ENCODE measurements at regions not wholly inside any gene's neighbourhood (a gene's known extent, or its start where the extent isn't known, plus 50 kb on each side); places are given as distances from the start of the nearest gene placed in this dataset.

GRCh38 chr1:5643360-5644107 is 348.7 kb downstream of the NPHP4 start:
- intact Hi-C loops (cut with DNase I; ENCODE audit: low total_unique reads) = no loop called here
- ATAC-seq = no peak
- DNase-seq = no peak
- in situ Hi-C loops (cut with MboI; ENCODE audit: low sequenced_read_pairs in 4 of 4) = no loop called here
- TF ChIP-seq CTCF (IDR thresholded peaks at IDR 0.05 in 4 of 5, conservative IDR thresholded peaks at IDR 0.05 in 1 of 5) (no peak), POLR2A (IDR thresholded peaks at IDR 0.05) (no peak)
- Histone ChIP-seq H3K27me3 (no peaks in the 10 kb centered on the region), H3K36me3 (no peaks in the 10 kb centered on the region), H3K27ac (no peak overlapping the region), H3K4me3 (no peak overlapping the region), H3K4me1 (no peaks in the 10 kb centered on the region), H3K9me3 (no peaks in the 10 kb centered on the region)

- H3K36me3 ChIP-seq = no peaks in the 10 kb centered on the region
- H3K9me3 ChIP-seq = no peaks in the 10 kb centered on the region
- in situ Hi-C loops (cut with MboI; ENCODE audit: low sequenced_read_pairs in 4 of 4) = no loop called here
- intact Hi-C loops (cut with DNase I; ENCODE audit: low total_unique reads) = no loop called here
- no peaks in the 10 kb centered on the region for H3K4me1 ChIP-seq
- TF ChIP-seq POLR2A (IDR thresholded peaks at IDR 0.05) (no peak), CTCF (IDR thresholded peaks at IDR 0.05 in 4 of 5, conservative IDR thresholded peaks at IDR 0.05 in 1 of 5) (no peak)
- no peaks in the 10 kb centered on the region for H3K27me3 ChIP-seq
- no peak overlapping the region for H3K4me3 ChIP-seq
- no peak for DNase-seq
- H3K27ac ChIP-seq = no peak overlapping the region
- no peak for ATAC-seq
Measured at GRCh38 chr1:5640845-5641244, 351.4 kb downstream of the NPHP4 start.

GRCh38 chr1:5639106-5639722 is 353.0 kb downstream of the NPHP4 start:
- ATAC-seq (no peak), DNase-seq (no peak)
- TF ChIP-seq CTCF (IDR thresholded peaks at IDR 0.05 in 4 of 5, conservative IDR thresholded peaks at IDR 0.05 in 1 of 5) = no peak
- TF ChIP-seq POLR2A (IDR thresholded peaks at IDR 0.05) = no peak
- H3K36me3 ChIP-seq = no peaks in the 10 kb centered on the region
- H3K4me1 ChIP-seq = no peaks in the 10 kb centered on the region
- intact Hi-C loops (cut with DNase I; ENCODE audit: low total_unique reads) (no loop called here), in situ Hi-C loops (cut with MboI; ENCODE audit: low sequenced_read_pairs in 4 of 4) (no loop called here)
- no peak overlapping the region for H3K27ac ChIP-seq
- H3K4me3 ChIP-seq = no peak overlapping the region
- no peaks in the 10 kb centered on the region for H3K27me3 ChIP-seq
- H3K9me3 ChIP-seq = no peaks in the 10 kb centered on the region

DNA sequence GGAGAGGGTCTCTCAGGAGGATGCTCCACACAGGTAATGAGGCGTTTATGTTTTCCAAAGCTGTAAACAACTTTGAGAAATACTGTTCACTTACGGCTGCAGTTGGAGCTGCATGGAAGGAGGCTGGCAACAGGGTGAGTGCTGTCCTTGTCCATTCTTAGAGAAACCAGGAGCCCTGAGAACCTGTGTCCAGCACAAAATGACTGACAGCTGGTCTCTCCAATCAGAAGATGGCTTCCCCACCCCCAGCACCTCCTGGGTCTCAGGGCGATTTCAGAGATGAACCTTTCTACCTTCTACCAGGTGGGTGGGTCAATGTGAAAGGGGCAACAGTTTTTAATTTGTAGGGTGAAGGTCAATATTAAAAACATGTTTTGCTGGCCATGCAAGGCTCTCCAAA is 353.6 kb downstream of the NPHP4 start:
- Histone ChIP-seq H3K9me3 (no peaks in the 10 kb centered on the region), H3K36me3 (no peaks in the 10 kb centered on the region), H3K27ac (no peak overlapping the region), H3K27me3 (no peaks in the 10 kb centered on the region), H3K4me1 (no peaks in the 10 kb centered on the region), H3K4me3 (no peak overlapping the region)
- intact Hi-C loops (cut with DNase I; ENCODE audit: low total_unique reads) = no loop called here
- ATAC-seq = no peak
- in situ Hi-C loops (cut with MboI; ENCODE audit: low sequenced_read_pairs in 4 of 4) = no loop called here
- TF ChIP-seq POLR2A (IDR thresholded peaks at IDR 0.05) (no peak), CTCF (IDR thresholded peaks at IDR 0.05 in 4 of 5, conservative IDR thresholded peaks at IDR 0.05 in 1 of 5) (no peak)
- DNase-seq = no peak

Data from gastrocnemius medialis (tissue), 4 donors.